NCI-H2196 (cell line): ENCODE measurements at regions not wholly inside any gene's neighbourhood (a gene's known extent, or its start where the extent isn't known, plus 50 kb on each side); places are given as distances from the start of the nearest gene placed in this dataset.

Source experiments
- DNase-seq: peaks from one replicate; lab custom pipeline; 2025; ENCODE audit not compliant: unreplicated experiment; lab: John Stamatoyannopoulos, UW

GRCh38 chrX:149161435-149162088 lies 343.5 kb downstream of the IDS start:
- DNase-seq, result no peak

GRCh38 chrX:149157976-149158375 lies 347.1 kb downstream of the IDS start:
- DNase-seq, result no peak

- DNase-seq, result no peak
Measured at GRCh38 chrX:149152941-149153340, 352.2 kb downstream of the IDS start.

- no peak for DNase-seq
Measured at GRCh38 chrX:149151805-149152757, 353.0 kb downstream of the IDS start.

GRCh38 chrX:149145845-149146285 lies 359.2 kb downstream of the IDS start:
- no peak for DNase-seq

- no peak for DNase-seq
Measured at GRCh38 chrX:149131774-149132173, 373.3 kb downstream of the IDS start.

GRCh38 chrX:149129767-149130166 lies 375.3 kb downstream of the IDS start:
- no peak for DNase-seq

GRCh38 chrX:149124526-149125108 lies 380.5 kb downstream of the IDS start:
- DNase-seq, result no peak

- DNase-seq, result no peak
Measured at GRCh38 chrX:149121206-149121920, 383.7 kb downstream of the IDS start.

GRCh38 chrX:149120459-149120858 lies 384.6 kb downstream of the IDS start:
- DNase-seq, result no peak

GRCh38 chrX:149114874-149115273 lies 390.2 kb downstream of the IDS start:
- no peak for DNase-seq

- DNase-seq, result no peak
Measured at GRCh38 chrX:149114001-149114400, 391.1 kb downstream of the IDS start.

- DNase-seq, result no peak
Measured at GRCh38 chrX:149097786-149098185, 407.3 kb downstream of the IDS start.

GRCh38 chrX:149092179-149092578 lies 412.9 kb downstream of the IDS start:
- DNase-seq, result no peak

GRCh38 chrX:149079805-149080406 lies 425.2 kb downstream of the IDS start:
- DNase-seq, result no peak

- DNase-seq, result no peak
Measured at GRCh38 chrX:149074398-149074797, 430.7 kb downstream of the IDS start.

- DNase-seq, result no peak
Measured at GRCh38 chrX:149073479-149073878, 431.6 kb downstream of the IDS start.

GRCh38 chrX:149069899-149070298 lies 435.2 kb downstream of the IDS start:
- DNase-seq, result no peak

GRCh38 chrX:149060921-149061320 lies 444.2 kb downstream of the IDS start:
- DNase-seq, result no peak
